ENCODE measurements at regions not wholly inside any gene's neighbourhood (a gene's known extent, or its start where the extent isn't known, plus 50 kb on each side); places are given as distances from the start of the nearest gene placed in this dataset.

DNA sequence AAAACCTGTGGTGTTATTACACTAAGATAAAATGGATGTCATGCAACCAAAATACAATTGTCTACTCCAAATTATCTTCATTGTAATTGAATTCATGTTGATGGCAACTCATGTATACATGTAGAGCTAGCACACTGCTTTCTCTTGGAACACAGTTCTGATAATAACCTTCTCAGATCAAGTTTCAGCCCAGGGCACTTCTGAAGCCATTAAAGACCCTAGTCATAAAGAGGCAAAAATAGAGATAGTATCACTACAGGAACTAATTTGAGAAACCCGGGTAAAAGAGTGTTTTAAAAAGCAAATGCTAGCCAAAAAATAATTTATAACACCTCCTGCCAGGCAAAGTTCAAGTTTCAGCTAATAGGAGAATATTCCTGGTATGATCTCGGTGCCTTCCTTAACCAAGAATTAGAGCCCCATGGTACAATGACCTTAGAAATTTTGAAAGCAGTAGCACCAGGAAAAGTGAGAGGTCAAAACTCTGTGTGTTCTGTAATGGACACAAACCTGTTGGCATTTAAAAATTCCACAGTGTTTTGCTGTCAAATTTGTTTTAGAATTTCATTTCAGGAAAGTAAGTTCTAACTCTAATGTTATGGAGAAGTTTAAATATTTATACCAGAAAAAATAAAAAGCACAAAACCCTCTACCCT is 105.0 kb upstream of the FRMD6 start:
- TF ChIP-seq, protein P1, sequence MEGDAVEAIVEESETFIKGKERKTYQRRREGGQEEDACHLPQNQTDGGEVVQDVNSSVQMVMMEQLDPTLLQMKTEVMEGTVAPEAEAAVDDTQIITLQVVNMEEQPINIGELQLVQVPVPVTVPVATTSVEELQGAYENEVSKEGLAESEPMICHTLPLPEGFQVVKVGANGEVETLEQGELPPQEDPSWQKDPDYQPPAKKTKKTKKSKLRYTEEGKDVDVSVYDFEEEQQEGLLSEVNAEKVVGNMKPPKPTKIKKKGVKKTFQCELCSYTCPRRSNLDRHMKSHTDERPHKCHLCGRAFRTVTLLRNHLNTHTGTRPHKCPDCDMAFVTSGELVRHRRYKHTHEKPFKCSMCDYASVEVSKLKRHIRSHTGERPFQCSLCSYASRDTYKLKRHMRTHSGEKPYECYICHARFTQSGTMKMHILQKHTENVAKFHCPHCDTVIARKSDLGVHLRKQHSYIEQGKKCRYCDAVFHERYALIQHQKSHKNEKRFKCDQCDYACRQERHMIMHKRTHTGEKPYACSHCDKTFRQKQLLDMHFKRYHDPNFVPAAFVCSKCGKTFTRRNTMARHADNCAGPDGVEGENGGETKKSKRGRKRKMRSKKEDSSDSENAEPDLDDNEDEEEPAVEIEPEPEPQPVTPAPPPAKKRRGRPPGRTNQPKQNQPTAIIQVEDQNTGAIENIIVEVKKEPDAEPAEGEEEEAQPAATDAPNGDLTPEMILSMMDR (conservative IDR thresholded peaks at IDR 0.05): no peak
- H3K27ac ChIP-seq: peak overlapping the region; percentile 46

DNA sequence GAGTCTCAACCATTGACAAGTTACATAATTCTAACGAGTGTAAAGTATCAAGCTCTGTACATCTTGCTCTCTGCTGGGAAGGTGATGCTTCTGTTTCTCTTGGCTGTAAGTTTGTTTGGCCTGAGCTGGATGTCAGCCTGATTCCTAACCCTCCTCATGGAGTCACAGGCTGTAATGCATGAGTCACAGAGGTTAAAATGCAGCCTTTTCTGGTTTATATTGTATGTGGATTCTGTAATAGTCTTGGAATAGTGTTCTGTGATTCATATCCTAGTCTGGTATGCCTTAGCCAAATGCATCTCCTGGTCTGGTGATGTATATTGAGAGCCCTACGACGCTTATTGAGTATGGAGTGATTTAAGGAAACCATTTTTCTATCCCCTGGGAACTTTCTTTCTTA is 104.5 kb upstream of the FRMD6 start:
- TF ChIP-seq, protein P1 (conservative IDR thresholded peaks at IDR 0.05): no peak
- peak overlapping the region; percentile 46 for H3K27ac ChIP-seq

GRCh38 chr14:51547701-51548100 is 104.0 kb upstream of the FRMD6 start:
- H3K27ac ChIP-seq: peak overlapping the region; percentile 46
- TF ChIP-seq, protein P1 (conservative IDR thresholded peaks at IDR 0.05): no peak

DNA sequence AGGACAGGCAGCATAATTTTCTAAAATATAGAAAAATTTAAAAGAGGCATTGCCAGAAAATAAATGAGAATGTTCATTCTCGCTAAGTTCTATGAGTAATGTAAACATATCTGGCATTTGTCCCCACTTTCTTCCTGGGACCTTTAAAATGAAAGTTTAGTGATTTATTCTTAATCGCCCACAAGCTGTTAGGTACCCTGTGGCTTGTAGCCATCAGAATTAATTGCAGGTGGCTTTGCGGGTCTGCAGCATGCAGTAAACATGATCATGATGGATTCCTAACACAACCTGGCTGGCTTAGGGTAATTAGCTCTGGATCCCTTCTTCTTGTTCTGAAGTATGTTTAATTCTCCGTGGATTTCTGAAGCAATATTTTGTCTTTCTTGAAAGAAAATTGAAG is 103.5 kb upstream of the FRMD6 start:
- H3K27ac ChIP-seq: no peak overlapping the region
- TF ChIP-seq, protein P1 (conservative IDR thresholded peaks at IDR 0.05): no peak

GRCh38 chr14:51550636-51551035 is 101.1 kb upstream of the FRMD6 start:
- TF ChIP-seq, protein P1 (conservative IDR thresholded peaks at IDR 0.05): no peak
- no peak overlapping the region for H3K27ac ChIP-seq

- peak overlapping the region; percentile 80 for H3K27ac ChIP-seq
- TF ChIP-seq, protein P1 (conservative IDR thresholded peaks at IDR 0.05): no peak
These were observed 99.4 kb upstream of the FRMD6 start for GRCh38 chr14:51552275-51552674.

DNA sequence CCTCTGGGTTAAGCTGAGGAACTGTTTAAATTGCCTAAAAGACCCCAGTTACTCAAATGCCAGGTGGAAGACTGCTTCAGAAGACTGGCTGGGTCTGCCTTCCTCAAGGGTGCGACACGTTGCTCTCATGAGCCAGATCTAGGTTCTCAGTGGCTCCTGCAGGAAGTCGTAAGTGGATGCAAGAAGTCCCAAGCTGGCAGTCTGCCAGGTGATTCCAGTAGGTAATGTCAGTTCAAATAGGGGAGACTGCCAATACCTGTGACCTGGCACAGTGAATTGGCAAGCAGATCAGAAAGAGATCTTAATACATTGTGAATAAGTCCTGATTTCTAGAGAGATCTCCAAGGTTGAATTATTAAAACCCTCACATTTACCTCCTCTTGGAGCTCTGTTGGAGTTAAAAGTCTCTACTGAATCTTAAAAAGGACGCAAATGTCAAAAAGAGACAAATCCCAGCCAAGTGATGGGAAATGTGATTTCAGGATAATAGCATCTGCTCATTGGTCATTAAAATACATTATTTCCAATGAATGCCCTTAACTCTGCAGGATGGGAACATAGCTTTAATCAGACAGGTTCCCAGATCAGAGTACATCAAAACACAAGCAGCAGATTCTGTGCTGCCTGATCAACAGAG is 98.8 kb upstream of the FRMD6 start:
- TF ChIP-seq, protein P1 (conservative IDR thresholded peaks at IDR 0.05): no peak

More for the DNA sequence above, 98.8 kb upstream of the FRMD6 start:
- H3K27ac ChIP-seq: peak overlapping the region; percentile 80

Measured in VCaP (cell line).